Neural progenitor cell (in vitro differentiated cells): ENCODE measurements at regions not wholly inside any gene's neighbourhood (a gene's known extent, or its start where the extent isn't known, plus 50 kb on each side); places are given as distances from the start of the nearest gene placed in this dataset.

ENCODE experiments used
- DNase-seq: peaks from one replicate; pipeline ENCODE4 v3.0.0-alpha.2; 2016; ENCODE audit warnings: low spot score
- H2AFZ ChIP-seq: fragments of 200-600 bp; sonication (generic); replicated peaks from 2 replicates; pipeline ENCODE4 v1.6.1; 2016; ENCODE audit warnings: antibody characterized with exemption
- H3F3A ChIP-seq: fragments of 200-600 bp; sonication (generic); 2 replicates; pipeline ENCODE4 v1.6.1; 2016; ENCODE audit warnings: antibody characterized with exemption, low read depth
- H3K27ac ChIP-seq: fragments of 200-600 bp; sonication (generic); 2 replicates; pipeline ENCODE4 v1.5.1; 2016; ENCODE audit warnings: mild to moderate bottlenecking
- H3K27me3 ChIP-seq: fragments of 200-600 bp; sonication (generic); 2 replicates; pipeline ENCODE4 v1.6.1; 2016; ENCODE audit warnings: mild to moderate bottlenecking, moderate library complexity
- H3K36me3 ChIP-seq: fragments of 200-600 bp; sonication (generic); 2 replicates; pipeline ENCODE4 v1.5.1; 2016
- H3K4me1 ChIP-seq: fragments of 200-600 bp; sonication (generic); 2 replicates; pipeline ENCODE4 v1.6.1; 2016; ENCODE audit warnings: mixed run types
- H3K4me2 ChIP-seq: fragments of 200-600 bp; sonication (generic); 2 replicates; pipeline ENCODE4 v1.6.1; 2016
- H3K4me3 ChIP-seq: fragments of 200-600 bp; sonication (generic); 2 replicates; pipeline ENCODE4 v1.5.1; 2016
- H3K79me2 ChIP-seq: fragments of 200-600 bp; sonication (generic); 2 replicates; pipeline ENCODE4 v1.6.1; 2016; ENCODE audit warnings: low read depth
- H3K9ac ChIP-seq: fragments of 200-600 bp; sonication (generic); 2 replicates; pipeline ENCODE4 v1.6.1; 2016
- H3K9me3 ChIP-seq: fragments of 200-600 bp; sonication (generic); 2 replicates; pipeline ENCODE4 v1.5.1; 2016; ENCODE audit warnings: low read depth
- H4K20me1 ChIP-seq: fragments of 200-600 bp; sonication (generic); 2 replicates; pipeline ENCODE4 v1.6.1; 2016; ENCODE audit warnings: low read depth
- H3K27ac Mint-ChIP-seq: 3 replicates; pipeline ENCODE4 v1.8.0; 2021; ENCODE audit warnings: mixed read lengths
- H3K27me3 Mint-ChIP-seq: 2 replicates; pipeline ENCODE4 v1.8.0; 2022; ENCODE audit warnings: low read depth, mild to moderate bottlenecking, inconsistent platforms, moderate library complexity, mixed read lengths; ENCODE audit not compliant: insufficient read depth
- H3K36me3 Mint-ChIP-seq: 3 replicates; pipeline ENCODE4 v1.8.0; 2021; ENCODE audit warnings: mixed read lengths
- H3K4me1 Mint-ChIP-seq: 3 replicates; pipeline ENCODE4 v1.8.0; 2021; ENCODE audit warnings: mixed read lengths
- H3K4me3 Mint-ChIP-seq: 3 replicates; pipeline ENCODE4 v1.8.0; 2021; ENCODE audit warnings: mild to moderate bottlenecking, moderate library complexity, mixed read lengths
- H3K9me3 Mint-ChIP-seq: 3 replicates; pipeline ENCODE4 v1.8.0; 2020; ENCODE audit warnings: mixed read lengths
- EZH2 ChIP-seq: fragments of 200-600 bp; sonication (generic); IDR thresholded peaks from 2 replicates; pipeline ENCODE4 v1.6.1; 2017; ENCODE audit warnings: antibody characterized with exemption, mild to moderate bottlenecking, moderate library complexity
- EZH2phosphoT487 ChIP-seq: fragments of 200-600 bp; sonication (generic); IDR thresholded peaks from 2 replicates; pipeline ENCODE4 v1.6.1; 2017; ENCODE audit warnings: antibody characterized with exemption
- TF ChIP-seq, protein P1 (sequence below): fragments of 200-600 bp; sonication (generic); IDR thresholded peaks from 2 replicates; pipeline ENCODE4 v1.5.1; 2017; ENCODE audit warnings: antibody characterized with exemption, mild to moderate bottlenecking

DNA sequence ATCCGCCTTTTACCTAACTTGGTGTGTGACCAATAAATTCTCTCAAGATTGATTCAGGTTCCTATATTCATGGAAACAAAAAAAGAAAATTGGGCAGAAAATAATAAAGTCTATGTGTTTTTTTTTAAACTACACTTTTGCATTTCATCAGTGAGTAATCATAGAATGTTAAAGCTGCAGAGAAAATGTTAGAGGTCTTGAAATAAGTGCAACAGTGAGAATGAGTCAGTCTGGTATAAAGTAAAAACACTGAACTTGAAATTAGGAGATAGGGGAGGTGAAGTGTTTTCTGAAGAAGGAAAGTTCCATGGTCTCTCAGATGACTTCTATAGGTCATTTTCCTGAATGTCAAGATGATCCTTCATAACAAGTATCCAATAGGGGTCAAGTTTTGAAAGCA is 202.6 kb upstream of the NRP1 start:
- H3K4me1 ChIP-seq = no peaks in the 10 kb centered on the region
- no peak for TF ChIP-seq EZH2
- TF ChIP-seq, protein P1, sequence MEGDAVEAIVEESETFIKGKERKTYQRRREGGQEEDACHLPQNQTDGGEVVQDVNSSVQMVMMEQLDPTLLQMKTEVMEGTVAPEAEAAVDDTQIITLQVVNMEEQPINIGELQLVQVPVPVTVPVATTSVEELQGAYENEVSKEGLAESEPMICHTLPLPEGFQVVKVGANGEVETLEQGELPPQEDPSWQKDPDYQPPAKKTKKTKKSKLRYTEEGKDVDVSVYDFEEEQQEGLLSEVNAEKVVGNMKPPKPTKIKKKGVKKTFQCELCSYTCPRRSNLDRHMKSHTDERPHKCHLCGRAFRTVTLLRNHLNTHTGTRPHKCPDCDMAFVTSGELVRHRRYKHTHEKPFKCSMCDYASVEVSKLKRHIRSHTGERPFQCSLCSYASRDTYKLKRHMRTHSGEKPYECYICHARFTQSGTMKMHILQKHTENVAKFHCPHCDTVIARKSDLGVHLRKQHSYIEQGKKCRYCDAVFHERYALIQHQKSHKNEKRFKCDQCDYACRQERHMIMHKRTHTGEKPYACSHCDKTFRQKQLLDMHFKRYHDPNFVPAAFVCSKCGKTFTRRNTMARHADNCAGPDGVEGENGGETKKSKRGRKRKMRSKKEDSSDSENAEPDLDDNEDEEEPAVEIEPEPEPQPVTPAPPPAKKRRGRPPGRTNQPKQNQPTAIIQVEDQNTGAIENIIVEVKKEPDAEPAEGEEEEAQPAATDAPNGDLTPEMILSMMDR = no peak
- no peak for TF ChIP-seq EZH2phosphoT487
- H3K27ac ChIP-seq = no peak overlapping the region
- Mint-ChIP-seq H3K9me3 (no peaks in the 10 kb centered on the region), H3K36me3 (no peaks in the 10 kb centered on the region), H3K27ac (no peak overlapping the region), H3K4me1 (peaks cover 5% of the 10 kb centered on the region), H3K27me3 (no peaks in the 10 kb centered on the region), H3K4me3 (no peak overlapping the region)
- no peaks in the 10 kb centered on the region for H3K9me3 ChIP-seq
- no peaks in the 10 kb centered on the region for H3F3A ChIP-seq
- H4K20me1 ChIP-seq = no peaks in the 10 kb centered on the region
- no peak for DNase-seq
- no peaks in the 10 kb centered on the region for H3K79me2 ChIP-seq
- H3K4me2 ChIP-seq = no peak overlapping the region
- H3K27me3 ChIP-seq = no peaks in the 10 kb centered on the region
- H3K4me3 ChIP-seq = no peak overlapping the region
- H3K9ac ChIP-seq = no peak overlapping the region
- H2AFZ ChIP-seq = no peak overlapping the region
- no peaks in the 10 kb centered on the region for H3K36me3 ChIP-seq

DNA sequence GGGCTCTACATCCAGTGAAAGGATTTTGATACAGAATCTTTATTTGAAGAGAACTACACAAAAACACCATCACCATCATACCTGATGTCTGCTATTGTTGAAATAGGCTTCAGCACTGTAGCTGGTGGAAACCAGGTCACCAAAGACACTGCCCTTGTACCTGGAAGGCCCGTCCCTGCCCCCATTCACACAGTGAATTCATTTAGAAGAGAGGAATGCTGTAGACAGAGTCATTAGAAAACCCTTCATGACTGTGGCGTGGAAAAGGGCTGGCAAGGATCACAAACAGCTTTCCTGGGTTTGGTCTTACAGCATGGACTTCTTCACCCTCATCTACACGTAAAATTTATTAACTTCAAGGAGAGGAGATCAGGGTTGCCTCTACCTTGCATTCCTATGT is 202.0 kb upstream of the NRP1 start:
- DNase-seq = no peak
- peaks cover 5% of the 10 kb centered on the region for H3K4me1 Mint-ChIP-seq
- no peaks in the 10 kb centered on the region for H3K9me3 ChIP-seq
- TF ChIP-seq EZH2phosphoT487 (no peak), EZH2 (no peak)
- TF ChIP-seq, protein P1 = no peak
- H3K27me3 Mint-ChIP-seq = no peaks in the 10 kb centered on the region
- no peak overlapping the region for H3K27ac Mint-ChIP-seq
- no peaks in the 10 kb centered on the region for H4K20me1 ChIP-seq
- no peak overlapping the region for H3K4me3 ChIP-seq
- no peaks in the 10 kb centered on the region for H3K27me3 ChIP-seq
- no peaks in the 10 kb centered on the region for H3F3A ChIP-seq
- no peak overlapping the region for H3K4me2 ChIP-seq
- H2AFZ ChIP-seq = no peak overlapping the region
- H3K4me1 ChIP-seq = no peaks in the 10 kb centered on the region
- H3K9me3 Mint-ChIP-seq = no peaks in the 10 kb centered on the region
- H3K27ac ChIP-seq = no peak overlapping the region
- H3K9ac ChIP-seq = no peak overlapping the region
- H3K79me2 ChIP-seq = no peaks in the 10 kb centered on the region
- H3K36me3 ChIP-seq = no peaks in the 10 kb centered on the region
- no peak overlapping the region for H3K4me3 Mint-ChIP-seq
- H3K36me3 Mint-ChIP-seq = no peaks in the 10 kb centered on the region

DNA sequence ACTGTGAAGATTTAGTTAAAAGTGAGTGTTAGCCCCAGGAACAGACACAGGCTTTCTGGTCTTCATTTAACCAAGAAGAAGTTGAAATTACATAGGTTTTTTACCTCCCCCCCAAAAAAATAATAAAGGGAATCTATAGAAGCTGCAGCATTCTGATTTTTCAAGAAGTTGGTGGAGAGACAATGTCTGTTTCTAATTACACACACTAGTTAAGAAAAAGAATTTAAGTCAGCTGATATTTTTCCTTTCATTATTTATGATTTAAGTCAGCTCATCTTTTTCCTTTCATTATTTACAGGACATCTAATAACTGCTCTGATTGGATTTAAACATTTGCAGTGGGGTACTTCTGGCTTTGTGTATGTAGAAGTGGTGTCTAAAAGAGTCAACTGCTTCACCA is 201.4 kb upstream of the NRP1 start:
- H3K27me3 Mint-ChIP-seq = no peaks in the 10 kb centered on the region
- Histone ChIP-seq H3K79me2 (no peaks in the 10 kb centered on the region), H3K4me3 (no peak overlapping the region), H3K27me3 (no peaks in the 10 kb centered on the region), H3K9me3 (no peaks in the 10 kb centered on the region), H3K27ac (no peak overlapping the region), H3K4me1 (no peaks in the 10 kb centered on the region), H2AFZ (no peak overlapping the region), H3F3A (no peaks in the 10 kb centered on the region), H3K36me3 (no peaks in the 10 kb centered on the region), H3K9ac (no peak overlapping the region), H4K20me1 (no peaks in the 10 kb centered on the region), H3K4me2 (no peak overlapping the region)
- H3K27ac Mint-ChIP-seq = no peak overlapping the region
- no peaks in the 10 kb centered on the region for H3K36me3 Mint-ChIP-seq
- H3K4me3 Mint-ChIP-seq = no peak overlapping the region
- peaks cover 5% of the 10 kb centered on the region for H3K4me1 Mint-ChIP-seq
- TF ChIP-seq EZH2phosphoT487 = no peak
- no peak for TF ChIP-seq EZH2
- TF ChIP-seq, protein P1 = no peak
- peaks cover 2% of the 10 kb centered on the region for H3K9me3 Mint-ChIP-seq
- no peak for DNase-seq

DNA sequence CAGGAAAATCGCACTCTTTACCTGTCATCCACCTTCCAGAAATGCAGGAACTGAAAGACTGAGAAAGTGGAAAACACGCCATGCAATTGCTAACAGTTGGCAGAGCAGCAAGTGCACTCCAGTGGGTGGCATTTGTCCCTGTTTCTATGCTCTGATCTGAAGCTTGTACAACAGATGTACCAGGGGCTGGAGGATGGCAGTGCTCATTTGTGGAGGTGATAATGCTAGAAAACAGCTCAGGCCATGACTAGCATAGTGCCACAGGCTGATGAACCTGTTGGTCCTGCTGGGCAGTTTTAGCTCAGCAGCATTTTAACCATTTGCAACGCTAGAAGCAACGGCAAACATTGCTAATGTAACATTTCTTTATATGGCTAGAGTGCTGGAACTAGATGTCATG is 199.9 kb upstream of the NRP1 start:
- H2AFZ ChIP-seq = no peak overlapping the region
- H3K4me3 ChIP-seq = no peak overlapping the region
- no peaks in the 10 kb centered on the region for H3K36me3 Mint-ChIP-seq

More for the DNA sequence above, 199.9 kb upstream of the NRP1 start:
- Histone ChIP-seq H3K79me2 (no peaks in the 10 kb centered on the region), H3K9ac (no peak overlapping the region), H3K27ac (no peak overlapping the region), H3K27me3 (no peaks in the 10 kb centered on the region), H3K36me3 (no peaks in the 10 kb centered on the region), H4K20me1 (no peaks in the 10 kb centered on the region), H3K9me3 (no peaks in the 10 kb centered on the region), H3K4me2 (no peak overlapping the region), H3F3A (no peaks in the 10 kb centered on the region), H3K4me1 (no peaks in the 10 kb centered on the region)
- peaks cover 6% of the 10 kb centered on the region for H3K9me3 Mint-ChIP-seq
- no peak overlapping the region for H3K4me3 Mint-ChIP-seq
- no peak overlapping the region for H3K27ac Mint-ChIP-seq
- TF ChIP-seq EZH2 (no peak), EZH2phosphoT487 (no peak)
- TF ChIP-seq, protein P1 = no peak
- H3K4me1 Mint-ChIP-seq = peaks cover 4% of the 10 kb centered on the region
- no peak for DNase-seq
- H3K27me3 Mint-ChIP-seq = no peaks in the 10 kb centered on the region
